SK-N-SH (cell line): ENCODE measurements at regions not wholly inside any gene's neighbourhood (a gene's known extent, or its start where the extent isn't known, plus 50 kb on each side); places are given as distances from the start of the nearest gene placed in this dataset.

Experiments used
- CTCF ChIA-PET: fragments of 300-600, 350-600 bp; formaldehyde crosslinking; extraction: SDS; loops from one replicate; lab custom pipeline; 2021; lab: Yijun Ruan, JAX
- POLR2A ChIA-PET: fragments of 350-600 bp; sonication (Branson Sonifier 250); formaldehyde crosslinking; extraction: SDS; loops from one replicate; lab custom pipeline; 2020; ENCODE audit warnings: antibody characterized with exemption, inconsistent platforms; lab: Yijun Ruan, JAX
- DNase-seq: peaks from one replicate; pipeline ENCODE4 v3.0.0; 2012
- H2AFZ ChIP-seq: fragments of 200-600 bp; sonication (generic); 2 replicates; pipeline ENCODE4 v1.8.1; 2016; ENCODE audit warnings: antibody characterized with exemption, mild to moderate bottlenecking, low read depth
- H3F3A ChIP-seq: fragments of 200-600 bp; sonication (generic); replicated peaks from 2 replicates; pipeline ENCODE3; 2016; ENCODE audit warnings: antibody characterized with exemption, mild to moderate bottlenecking; ENCODE audit not compliant: insufficient read depth
- H3K27ac ChIP-seq, 2 experiments: fragments of 200-500 bp in 1 of 2; fragments of 200-600 bp in 1 of 2; sonication (Bioruptor generic) in 1 of 2; sonication (generic), shearing (Covaris generic) in 1 of 2; 2 replicates each; pipeline versions ENCODE4 v1.5.1 to v1.6.1; 2014 to 2016; ENCODE audit warnings: low read depth in 2 of 2, inconsistent platforms in 1 of 2, low read length in 1 of 2, mild to moderate bottlenecking in 1 of 2, mixed read lengths in 1 of 2
- H3K27me3 ChIP-seq: fragments of 200-600 bp; sonication (generic), shearing (Covaris generic); 2 replicates; pipeline ENCODE4 v1.6.1; 2016; ENCODE audit warnings: mixed run types; ENCODE audit not compliant: insufficient read depth
- H3K36me3 ChIP-seq, 2 experiments: fragments of 200-500 bp in 1 of 2; fragments of 200-600 bp in 1 of 2; sonication (Bioruptor generic) in 1 of 2; sonication (generic) in 1 of 2; replicated peaks in 1 of 2; 2 replicates each; pipeline versions ENCODE3 to v1.5.1; 2014 to 2016; ENCODE audit warnings: low read length in 1 of 2, mild to moderate bottlenecking in 1 of 2; ENCODE audit not compliant: insufficient read depth in 2 of 2, control insufficient read depth in 1 of 2
- H3K4me1 ChIP-seq, 2 experiments: fragments of 200-500 bp in 1 of 2; fragments of 200-600 bp in 1 of 2; sonication (Bioruptor generic) in 1 of 2; sonication (generic), shearing (Covaris generic) in 1 of 2; 2 replicates each; pipeline versions ENCODE4 v1.5.1 to v1.6.1; 2014 to 2016; ENCODE audit warnings: low read depth in 1 of 2, low read length in 1 of 2, mixed run types in 1 of 2; ENCODE audit not compliant: insufficient read depth in 2 of 2, control insufficient read depth in 1 of 2
- H3K4me2 ChIP-seq: fragments of 200-600 bp; sonication (generic), shearing (Covaris generic); 2 replicates; pipeline ENCODE4 v1.6.1; 2017; ENCODE audit warnings: mixed run types
- H3K4me3 ChIP-seq, 2 experiments: fragments of 200-500 bp in 1 of 2; fragments of 200-600 bp in 1 of 2; sonication (Bioruptor generic) in 1 of 2; sonication (generic), shearing (Covaris generic) in 1 of 2; 2 replicates each; pipeline versions ENCODE4 v1.5.1 to v1.8.1; 2014 to 2016; ENCODE audit warnings: low read depth in 2 of 2, inconsistent platforms in 1 of 2, low read length in 1 of 2, mild to moderate bottlenecking in 1 of 2, mixed read lengths in 1 of 2, moderate library complexity in 1 of 2
- H3K79me2 ChIP-seq: fragments of 200-600 bp; sonication (generic); 2 replicates; pipeline ENCODE4 v1.8.1; 2017; ENCODE audit warnings: mild to moderate bottlenecking; ENCODE audit not compliant: insufficient read depth
- H3K9ac ChIP-seq: fragments of 200-600 bp; sonication (generic); 2 replicates; pipeline ENCODE4 v1.6.1; 2017; ENCODE audit warnings: mixed run types
- H3K9me2 ChIP-seq: fragments of 200-600 bp; sonication (generic); 2 replicates; pipeline ENCODE4 v1.6.1; 2017; ENCODE audit warnings: mixed run types
- H3K9me3 ChIP-seq: fragments of 200-600 bp; sonication (generic); 2 replicates; pipeline ENCODE4 v1.6.1; 2017; ENCODE audit warnings: mixed run types, mild to moderate bottlenecking, moderate library complexity
- H4K20me1 ChIP-seq: fragments of 200-600 bp; sonication (generic); 2 replicates; pipeline ENCODE4 v1.6.1; 2017; ENCODE audit warnings: mild to moderate bottlenecking, mixed run types; ENCODE audit not compliant: insufficient read depth
- FOSL2 ChIP-seq: IDR thresholded peaks from 2 replicates; pipeline ENCODE4 v1.4.0; 2012; ENCODE audit warnings: low read depth, mild to moderate bottlenecking, moderate library complexity, borderline replicate concordance
- GABPA ChIP-seq: IDR thresholded peaks from 2 replicates; pipeline ENCODE4 v1.4.0; 2012; ENCODE audit warnings: low read depth, mild to moderate bottlenecking
- GATA2 ChIP-seq: sonication (generic); formaldehyde crosslinking; IDR thresholded peaks from 2 replicates; pipeline ENCODE4 v1.5.0; 2020; ENCODE audit warnings: mild to moderate bottlenecking, missing genetic modification reagents
- MAX ChIP-seq: IDR thresholded peaks from 2 replicates; pipeline ENCODE4 v1.4.0; 2012; ENCODE audit warnings: low read depth
- POLR2AphosphoS5 ChIP-seq: IDR thresholded peaks from 2 replicates; pipeline ENCODE4 v1.6.1; 2012; ENCODE audit warnings: low read depth, low read length
- RCOR1 ChIP-seq: fragments of 150-350 bp; IDR thresholded peaks from 2 replicates; pipeline ENCODE4 v1.6.1; 2017; ENCODE audit warnings: antibody characterized with exemption, low read length
- REST ChIP-seq: IDR thresholded peaks from 2 replicates; pipeline ENCODE4 v1.6.1; 2012; ENCODE audit warnings: mild to moderate bottlenecking, low read depth, low read length, moderate library complexity
- RFX5 ChIP-seq: IDR thresholded peaks from 2 replicates; pipeline ENCODE4 v1.6.1; 2012; ENCODE audit warnings: mild to moderate bottlenecking, improper control_type of control experiment, low read length
- SIN3A ChIP-seq: IDR thresholded peaks from 2 replicates; pipeline ENCODE4 v1.6.1; 2012; ENCODE audit warnings: low read depth, mild to moderate bottlenecking, low read length, moderate library complexity, borderline replicate concordance
- TEAD4 ChIP-seq: IDR thresholded peaks from 2 replicates; pipeline ENCODE4 v1.4.0; 2012; ENCODE audit warnings: mild to moderate bottlenecking, borderline replicate concordance; ENCODE audit not compliant: insufficient read depth
- USF1 ChIP-seq: IDR thresholded peaks from 2 replicates; pipeline ENCODE4 v1.4.0; 2012; ENCODE audit warnings: low read depth, borderline replicate concordance
- USF2 ChIP-seq: fragments of 150-350 bp; IDR thresholded peaks from 2 replicates; pipeline ENCODE4 v1.6.1; 2017; ENCODE audit warnings: antibody characterized with exemption, low read length, low read depth, borderline replicate concordance
- YY1 ChIP-seq: IDR thresholded peaks from 2 replicates; pipeline ENCODE4 v1.4.0; 2012; ENCODE audit warnings: low read depth, mild to moderate bottlenecking
- ZBTB33 ChIP-seq: IDR thresholded peaks from 2 replicates; pipeline ENCODE4 v1.4.0; 2012; ENCODE audit warnings: low read depth, borderline replicate concordance
- WGBS: methylation state at CpG from one replicate; pipeline ENCODE4 v1.1.6; 2017; ENCODE audit warnings: low lambda C conversion rate; 5-methylcytosine and 5-hydroxymethylcytosine counted together

- Histone ChIP-seq H3K9ac (no peak overlapping the region), H3K9me3 (no peaks in the 10 kb centered on the region), H3K4me1 (no peaks in the 10 kb centered on the region), H3K4me2 (no peak overlapping the region), H3K9me2 (no peaks in the 10 kb centered on the region), H3K79me2 (no peaks in the 10 kb centered on the region), H4K20me1 (no peaks in the 10 kb centered on the region), H3K27me3 (no peaks in the 10 kb centered on the region), H3K4me3 (no peak overlapping the region), H3K27ac (no peak overlapping the region), H3K36me3 (no peaks in the 10 kb centered on the region), H3F3A (no peaks in the 10 kb centered on the region), H2AFZ (no peak overlapping the region)
- CTCF ChIA-PET = no interaction called here
- WGBS = 25% methylated on average over 2 of the region's 2 CpGs
- TF ChIP-seq GABPA = no peak
- no peak for TF ChIP-seq ZBTB33
- TF ChIP-seq YY1 = no peak
- no peak for TF ChIP-seq TEAD4
- no peak for TF ChIP-seq SIN3A
- TF ChIP-seq REST = no peak
- no peak for TF ChIP-seq RFX5
- TF ChIP-seq MAX = no peak
- TF ChIP-seq USF2 = no peak
- no peak for TF ChIP-seq GATA2 (CRISPR knock-in tag)
- TF ChIP-seq POLR2AphosphoS5 = no peak
- no peak for TF ChIP-seq RCOR1
- TF ChIP-seq USF1 = no peak
- no peak for TF ChIP-seq FOSL2
- DNase-seq = no peak
- POLR2A ChIA-PET = no interaction called here
Observed at GRCh38 chr12:127024791-127025190, 1242.2 kb upstream of the TMEM132C start.
